K562 (cell line): ENCODE measurements at regions not wholly inside any gene's neighbourhood (a gene's known extent, or its start where the extent isn't known, plus 50 kb on each side); places are given as distances from the start of the nearest gene placed in this dataset.

Experiments
- ATAC-seq: fragments of 200-7000 bp; cut with Tn5 transposase; 3 replicates; pipeline ENCODE4 v1.9.1; 2020; ENCODE audit warnings: moderate library complexity
- BruUV-seq: library from RNA; stranded (reverse); fragments of 400-500 nt; replicated peaks from 2 replicates; lab custom pipeline; 2021; lab: Mats Ljungman, UMichigan
- CTCF ChIA-PET: fragments of 300-600 bp; formaldehyde crosslinking; extraction: SDS; loops from one replicate; lab custom pipeline; 2021; ENCODE audit warnings: low intra/inter-chr PET ratio; lab: Yijun Ruan, JAX
- POLR2A ChIA-PET: fragments of 300-600, 350-650 bp; sonication (Branson Sonifier 250); formaldehyde crosslinking; extraction: SDS; loops from one replicate; lab custom pipeline; 2021; ENCODE audit warnings: antibody characterized with exemption, inconsistent platforms; lab: Yijun Ruan, JAX
- DNase-seq, 4 experiments: peaks; one replicate each; pipeline versions ENCODE4 v3.0.0 to v3.0.0-alpha.2; 2011 to 2018; ENCODE audit warnings: low spot score in 3 of 4, mixed read lengths in 3 of 4; ENCODE audit errors: extremely low read depth in 1 of 4
- FAIRE-seq: peaks from 2 replicates; lab custom pipeline; 2011; peaks lifted over from hg19 to GRCh38; lab: Jason Lieb, UNC
- H2AFZ ChIP-seq: 2 replicates; pipeline ENCODE4 v1.6.0; 2011; ENCODE audit warnings: low read depth, low read length, control low read depth, inconsistent platforms
- H3K27ac ChIP-seq: fragments of 200-600 bp; 3 replicates; pipeline ENCODE4 v1.8.0; 2011; ENCODE audit warnings: low read depth, mild to moderate bottlenecking, control low read depth, inconsistent platforms, low read length, moderate library complexity, mixed read lengths; ENCODE audit errors: extremely low read depth
- H3K27me3 ChIP-seq, 2 experiments: fragments of 300-600 bp in 1 of 2; 2 replicates in 1 of 2; 3 replicates in 1 of 2; pipeline versions ENCODE4 v1.6.0 to v1.8.0; 2011; ENCODE audit warnings: inconsistent platforms in 2 of 2, low read length in 2 of 2, mild to moderate bottlenecking in 1 of 2, mixed read lengths in 1 of 2, moderate library complexity in 1 of 2; ENCODE audit not compliant: control insufficient read depth in 2 of 2, insufficient read depth in 2 of 2
- H3K36me3 ChIP-seq: fragments of 300-600 bp; 3 replicates; pipeline ENCODE4 v1.8.0; 2011; ENCODE audit warnings: mild to moderate bottlenecking, low read length, inconsistent platforms; ENCODE audit not compliant: control insufficient read depth, insufficient read depth
- H3K4me1 ChIP-seq, 2 experiments: fragments of 200-600 bp in 1 of 2; replicated peaks in 1 of 2; 2 replicates in 1 of 2; 3 replicates in 1 of 2; pipeline versions ENCODE4 v1.5.1 to v1.8.0; 2011; ENCODE audit warnings: inconsistent platforms in 2 of 2, low read length in 2 of 2, mild to moderate bottlenecking in 1 of 2, mixed read lengths in 1 of 2, moderate library complexity in 1 of 2; ENCODE audit not compliant: control insufficient read depth in 2 of 2, insufficient read depth in 2 of 2
- H3K4me2 ChIP-seq: 2 replicates; pipeline ENCODE4 v1.6.1; 2011; ENCODE audit warnings: low read length, control low read depth, inconsistent platforms, mixed read lengths; ENCODE audit not compliant: insufficient read depth
- H3K4me3 ChIP-seq: fragments of 200-600 bp; sonication (generic), shearing (Covaris generic); 2 replicates; pipeline ENCODE4 v1.5.1; 2016; ENCODE audit warnings: control low read depth, inconsistent platforms
- H3K79me2 ChIP-seq: fragments of 200-600 bp; 3 replicates; pipeline ENCODE4 v1.8.0; 2011; ENCODE audit warnings: low read length, inconsistent platforms; ENCODE audit not compliant: control insufficient read depth, insufficient read depth
- H3K9ac ChIP-seq, 2 experiments: 2 replicates each; pipeline versions ENCODE4 v1.6.0 to v1.6.1; 2011; ENCODE audit warnings: low read depth in 2 of 2, low read length in 2 of 2, control low read depth in 1 of 2, inconsistent platforms in 1 of 2, mild to moderate bottlenecking in 1 of 2, mixed read lengths in 1 of 2; ENCODE audit not compliant: insufficient read depth in 1 of 2
- H3K9me1 ChIP-seq: one replicate; pipeline ENCODE4 v1.6.0; 2011; ENCODE audit warnings: inconsistent platforms, mild to moderate bottlenecking, low read length, moderate library complexity; ENCODE audit not compliant: control insufficient read depth, insufficient read depth
- H3K9me3 ChIP-seq: replicated peaks from 2 replicates; pipeline ENCODE4 v1.5.1; 2011; ENCODE audit warnings: low read depth, low read length, inconsistent platforms; ENCODE audit not compliant: control insufficient read depth, insufficient read depth
- H4K20me1 ChIP-seq: replicated peaks from 2 replicates; pipeline ENCODE4 v1.6.1; 2011; ENCODE audit warnings: low read length, inconsistent platforms, mixed read lengths; ENCODE audit not compliant: control insufficient read depth, insufficient read depth
- ADNP ChIP-seq: fragments of 200-800 bp; sonication (Bioruptor generic); IDR thresholded peaks from 2 replicates; pipeline ENCODE4 v1.6.1; 2016; ENCODE audit warnings: missing genetic modification characterization, missing compliant biosample characterization
- DMBX1 ChIP-seq: fragments of 250-450 bp; sonication (Bioruptor Pico); IDR thresholded peaks from 2 replicates; pipeline ENCODE4 v1.8.0; 2022; ENCODE audit warnings: inconsistent platforms, mild to moderate bottlenecking, moderate library complexity, borderline replicate concordance
- KAT7 ChIP-seq: sonication (generic); formaldehyde crosslinking; IDR thresholded peaks from 2 replicates; pipeline ENCODE4 v1.8.0; 2022; ENCODE audit warnings: missing genetic modification reagents, mild to moderate bottlenecking, borderline replicate concordance
- OTX1 ChIP-seq: fragments of 450-650 bp; formaldehyde crosslinking; IDR thresholded peaks from 2 replicates; pipeline ENCODE4 v1.4.0; 2022; ENCODE audit warnings: mild to moderate bottlenecking
- SMAD1 ChIP-seq: fragments of 150-350 bp; IDR thresholded peaks from 2 replicates; pipeline ENCODE4 v1.6.1; 2014; ENCODE audit warnings: low read length, low read depth; ENCODE audit not compliant: partially characterized antibody
- WGBS: fragments of 100-300 bp; shearing (Covaris generic); methylation state at CpG from one replicate; pipeline ENCODE4 v1.1.6; 2016; ENCODE audit warnings: low coverage, mixed read lengths; ENCODE audit not compliant: insufficient coverage; ENCODE audit errors: missing lambda C conversion rate; 5-methylcytosine and 5-hydroxymethylcytosine counted together
- in situ Hi-C: fragments of 300-500 bp; cut with MboI; formaldehyde crosslinking; loops from 4 replicates; pipeline ENCODE4 v1.15.0; 2018; ENCODE audit warnings: inconsistent platforms, mixed read lengths
- intact Hi-C: fragments of 100-400 bp; cut with micrococcal nuclease; formaldehyde crosslinking; loops from 2 replicates; pipeline ENCODE4 v1.14.2; 2022
- TF ChIP-seq, protein P1 (sequence below), 3 experiments: IDR thresholded peaks in 2 of 3; conservative IDR thresholded peaks in 1 of 3; 2 replicates each; pipeline ENCODE4 v1.5.1; 2011 to 2012; ENCODE audit warnings: low read length in 3 of 3, mild to moderate bottlenecking in 3 of 3, control low read depth in 2 of 3, improper control_type of control experiment in 1 of 3, inconsistent platforms in 1 of 3, low read depth in 1 of 3, mixed read lengths in 1 of 3, moderate library complexity in 1 of 3; ENCODE audit not compliant: insufficient read depth in 2 of 3
- TF ChIP-seq, protein P2 (sequence below): sonication (generic); formaldehyde crosslinking; IDR thresholded peaks from 2 replicates; pipeline ENCODE4 v1.8.0; 2022; ENCODE audit warnings: missing genetic modification reagents, mild to moderate bottlenecking, moderate library complexity, borderline replicate concordance
- TF ChIP-seq, protein P3 (sequence below): sonication (generic); formaldehyde crosslinking; IDR thresholded peaks from 2 replicates; pipeline ENCODE4 v1.8.1; 2023; ENCODE audit warnings: mild to moderate bottlenecking, missing genetic modification reagents
- TF ChIP-seq, protein P4 (sequence below): fragments of 450-650 bp; conservative IDR thresholded peaks from 2 replicates; pipeline ENCODE4 v1.6.1; 2016; ENCODE audit warnings: missing genetic modification characterization, low read depth, mild to moderate bottlenecking, control low read depth, missing compliant biosample characterization

DNA sequence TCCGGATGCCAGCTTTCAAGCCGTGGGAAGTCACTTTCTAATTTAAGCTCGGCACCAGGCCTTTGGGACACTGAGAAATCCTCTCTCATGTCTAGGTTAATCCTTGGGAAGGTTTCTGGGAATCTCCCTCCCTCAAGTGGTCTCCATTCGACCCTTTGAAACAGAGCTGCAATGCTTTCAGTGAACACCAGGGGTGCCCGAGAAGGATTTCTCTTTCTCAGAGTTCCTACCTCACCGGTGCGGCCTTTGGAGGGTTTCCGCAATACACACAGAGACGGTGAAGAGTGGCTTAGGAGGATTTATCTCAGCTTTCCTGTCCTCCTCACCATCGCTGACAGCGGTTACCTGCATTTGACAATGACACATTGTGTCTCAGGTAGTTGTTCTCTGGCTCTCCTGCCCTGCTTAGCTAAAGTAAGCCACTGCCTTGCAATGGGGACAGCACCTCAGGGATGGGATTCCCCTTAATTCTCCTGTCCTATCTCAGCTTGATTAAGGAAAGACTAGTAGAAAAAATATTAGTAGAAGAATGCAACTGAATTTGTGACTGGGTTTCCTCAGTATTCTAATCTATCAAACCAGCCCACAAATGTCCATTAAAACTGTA, 180.6 kb downstream of the GABRG2 start:
- TF ChIP-seq, protein P1, sequence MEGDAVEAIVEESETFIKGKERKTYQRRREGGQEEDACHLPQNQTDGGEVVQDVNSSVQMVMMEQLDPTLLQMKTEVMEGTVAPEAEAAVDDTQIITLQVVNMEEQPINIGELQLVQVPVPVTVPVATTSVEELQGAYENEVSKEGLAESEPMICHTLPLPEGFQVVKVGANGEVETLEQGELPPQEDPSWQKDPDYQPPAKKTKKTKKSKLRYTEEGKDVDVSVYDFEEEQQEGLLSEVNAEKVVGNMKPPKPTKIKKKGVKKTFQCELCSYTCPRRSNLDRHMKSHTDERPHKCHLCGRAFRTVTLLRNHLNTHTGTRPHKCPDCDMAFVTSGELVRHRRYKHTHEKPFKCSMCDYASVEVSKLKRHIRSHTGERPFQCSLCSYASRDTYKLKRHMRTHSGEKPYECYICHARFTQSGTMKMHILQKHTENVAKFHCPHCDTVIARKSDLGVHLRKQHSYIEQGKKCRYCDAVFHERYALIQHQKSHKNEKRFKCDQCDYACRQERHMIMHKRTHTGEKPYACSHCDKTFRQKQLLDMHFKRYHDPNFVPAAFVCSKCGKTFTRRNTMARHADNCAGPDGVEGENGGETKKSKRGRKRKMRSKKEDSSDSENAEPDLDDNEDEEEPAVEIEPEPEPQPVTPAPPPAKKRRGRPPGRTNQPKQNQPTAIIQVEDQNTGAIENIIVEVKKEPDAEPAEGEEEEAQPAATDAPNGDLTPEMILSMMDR (IDR thresholded peaks at IDR 0.05 in 2 of 3, conservative IDR thresholded peaks at IDR 0.05 in 1 of 3; ENCODE audit: insufficient read depth in 2 of 3, low read depth in 1 of 3, low read length in 3 of 3) = peak in 1 of 3 experiments; percentile 33; a peak in 1 of 6 replicates
- no peak for TF ChIP-seq SMAD1
- CTCF ChIA-PET = no interaction called here
- no peak for ATAC-seq
- no peaks in the 10 kb centered on the region for H4K20me1 ChIP-seq
- peaks cover under 1% of the 10 kb centered on the region; the same call in 1 of the 2 replicates for H3K9me3 ChIP-seq
- no peaks in the 10 kb centered on the region for H3K36me3 ChIP-seq
- H3K27me3 ChIP-seq = no peaks in the 10 kb centered on the region
- H3K79me2 ChIP-seq = no peaks in the 10 kb centered on the region
- H3K9me1 ChIP-seq = no peaks in the 10 kb centered on the region
- POLR2A ChIA-PET = no interaction called here
- no peak overlapping the region for H2AFZ ChIP-seq
- intact Hi-C loops (no loop called here), in situ Hi-C loops (no loop called here)
- no peaks in the 10 kb centered on the region for H3K4me1 ChIP-seq
- H3K4me2 ChIP-seq = no peak overlapping the region
- no peak overlapping the region for H3K27ac ChIP-seq
- WGBS = 16% methylated on average over 9 of the region's 11 CpGs
- FAIRE-seq = no peak
- no TSS peak for BruUV-seq
- no peak overlapping the region for H3K4me3 ChIP-seq
- peak; percentile 4 to 18 (median 10) for DNase-seq
- H3K9ac ChIP-seq = no peak overlapping the region

DNA sequence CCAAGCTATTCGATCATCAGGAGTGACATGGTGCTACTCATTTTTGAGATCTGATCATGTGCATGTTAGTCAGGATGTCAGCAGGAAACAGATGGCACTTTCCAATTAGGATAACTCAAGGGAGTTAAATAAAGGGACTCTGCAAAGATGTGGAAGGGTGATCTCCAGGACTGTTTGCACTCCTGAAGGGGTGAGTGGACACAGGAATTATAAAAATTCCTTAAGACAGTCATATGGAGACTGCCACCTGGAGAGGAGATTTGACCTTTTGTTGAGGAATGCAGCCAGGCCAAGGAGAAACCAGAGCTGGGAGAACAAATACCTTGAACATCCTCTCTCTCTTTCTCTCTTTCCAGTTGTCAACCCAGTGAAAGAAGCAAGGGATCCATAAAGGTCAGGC, 189.1 kb downstream of the GABRG2 start:
- H2AFZ ChIP-seq = no peak overlapping the region
- 0% methylated on average over 1 of the region's 1 CpG for WGBS
- H3K9me1 ChIP-seq = no peaks in the 10 kb centered on the region
- DNase-seq (no peak), ATAC-seq (no peak), FAIRE-seq (no peak)
- H3K4me2 ChIP-seq = no peak overlapping the region
- H3K9me3 ChIP-seq = 0 out of 2 replicates have a peak, but pooled peaks cover 1% of the 10 kb centered on the region
- no peaks in the 10 kb centered on the region for H3K27me3 ChIP-seq
- H3K9ac ChIP-seq = no peak overlapping the region
- no peaks in the 10 kb centered on the region for H3K79me2 ChIP-seq
- no peaks in the 10 kb centered on the region for H3K4me1 ChIP-seq
- in situ Hi-C loops (no loop called here), intact Hi-C loops (no loop called here)
- BruUV-seq = no TSS peak
- no peaks in the 10 kb centered on the region for H4K20me1 ChIP-seq
- no peaks in the 10 kb centered on the region for H3K36me3 ChIP-seq
- H3K4me3 ChIP-seq = no peak overlapping the region
- CTCF ChIA-PET = no interaction called here
- POLR2A ChIA-PET = no interaction called here
- H3K27ac ChIP-seq = no peak overlapping the region
- TF ChIP-seq ADNP (no peak), OTX1 (no peak), KAT7 (CRISPR knock-in tag) (no peak), DMBX1 (CRISPR knock-in tag) (no peak)
- TF ChIP-seq, protein P2, sequence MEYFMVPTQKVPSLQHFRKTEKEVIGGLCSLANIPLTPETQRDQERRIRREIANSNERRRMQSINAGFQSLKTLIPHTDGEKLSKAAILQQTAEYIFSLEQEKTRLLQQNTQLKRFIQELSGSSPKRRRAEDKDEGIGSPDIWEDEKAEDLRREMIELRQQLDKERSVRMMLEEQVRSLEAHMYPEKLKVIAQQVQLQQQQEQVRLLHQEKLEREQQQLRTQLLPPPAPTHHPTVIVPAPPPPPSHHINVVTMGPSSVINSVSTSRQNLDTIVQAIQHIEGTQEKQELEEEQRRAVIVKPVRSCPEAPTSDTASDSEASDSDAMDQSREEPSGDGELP (CRISPR knock-in tag) = no peak
- TF ChIP-seq, protein P3, sequence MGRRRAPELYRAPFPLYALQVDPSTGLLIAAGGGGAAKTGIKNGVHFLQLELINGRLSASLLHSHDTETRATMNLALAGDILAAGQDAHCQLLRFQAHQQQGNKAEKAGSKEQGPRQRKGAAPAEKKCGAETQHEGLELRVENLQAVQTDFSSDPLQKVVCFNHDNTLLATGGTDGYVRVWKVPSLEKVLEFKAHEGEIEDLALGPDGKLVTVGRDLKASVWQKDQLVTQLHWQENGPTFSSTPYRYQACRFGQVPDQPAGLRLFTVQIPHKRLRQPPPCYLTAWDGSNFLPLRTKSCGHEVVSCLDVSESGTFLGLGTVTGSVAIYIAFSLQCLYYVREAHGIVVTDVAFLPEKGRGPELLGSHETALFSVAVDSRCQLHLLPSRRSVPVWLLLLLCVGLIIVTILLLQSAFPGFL (CRISPR knock-in tag) = no peak
- TF ChIP-seq, protein P4, sequence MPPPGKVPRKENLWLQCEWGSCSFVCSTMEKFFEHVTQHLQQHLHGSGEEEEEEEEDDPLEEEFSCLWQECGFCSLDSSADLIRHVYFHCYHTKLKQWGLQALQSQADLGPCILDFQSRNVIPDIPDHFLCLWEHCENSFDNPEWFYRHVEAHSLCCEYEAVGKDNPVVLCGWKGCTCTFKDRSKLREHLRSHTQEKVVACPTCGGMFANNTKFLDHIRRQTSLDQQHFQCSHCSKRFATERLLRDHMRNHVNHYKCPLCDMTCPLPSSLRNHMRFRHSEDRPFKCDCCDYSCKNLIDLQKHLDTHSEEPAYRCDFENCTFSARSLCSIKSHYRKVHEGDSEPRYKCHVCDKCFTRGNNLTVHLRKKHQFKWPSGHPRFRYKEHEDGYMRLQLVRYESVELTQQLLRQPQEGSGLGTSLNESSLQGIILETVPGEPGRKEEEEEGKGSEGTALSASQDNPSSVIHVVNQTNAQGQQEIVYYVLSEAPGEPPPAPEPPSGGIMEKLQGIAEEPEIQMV (tag) = no peak
